ENCODE measurements at regions not wholly inside any gene's neighbourhood (a gene's known extent, or its start where the extent isn't known, plus 50 kb on each side); places are given as distances from the start of the nearest gene placed in this dataset.

DNA sequence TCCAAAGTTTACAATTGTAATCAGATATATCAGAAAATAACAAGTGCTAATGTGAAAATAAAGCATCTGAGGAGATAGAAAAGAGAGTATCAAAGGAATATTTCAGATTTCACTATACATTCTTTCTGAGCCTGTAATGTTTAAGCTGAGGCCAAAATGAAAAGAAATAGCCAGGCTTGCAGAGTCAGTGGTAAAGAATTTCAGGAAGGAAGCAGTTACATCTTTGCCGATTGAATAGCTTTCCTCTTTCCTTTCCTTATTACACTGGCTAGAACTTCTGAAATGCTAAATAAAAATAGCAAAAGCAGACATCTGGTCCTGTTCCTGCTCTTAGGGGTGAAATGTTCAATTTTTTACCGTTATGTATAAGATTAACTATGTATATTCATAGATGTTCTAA is 1441.6 kb upstream of the PCDH7 start:
- CTCF ChIA-PET, result no interaction called here
- Mint-ChIP-seq H3K27me3 (ENCODE audit: low read depth) (no peaks in the 10 kb centered on the region), H3K36me3 (ENCODE audit: low read depth) (no peaks in the 10 kb centered on the region), H3K9me3 (ENCODE audit: insufficient read depth) (peaks cover 3% of the 10 kb centered on the region), H3K4me1 (ENCODE audit: low read depth) (no peaks in the 10 kb centered on the region), H3K4me3 (no peak overlapping the region), H3K27ac (no peak overlapping the region)
- POLR2A ChIA-PET, result no interaction called here
- ATAC-seq, result no peak
- DNase-seq, result no peak

DNA sequence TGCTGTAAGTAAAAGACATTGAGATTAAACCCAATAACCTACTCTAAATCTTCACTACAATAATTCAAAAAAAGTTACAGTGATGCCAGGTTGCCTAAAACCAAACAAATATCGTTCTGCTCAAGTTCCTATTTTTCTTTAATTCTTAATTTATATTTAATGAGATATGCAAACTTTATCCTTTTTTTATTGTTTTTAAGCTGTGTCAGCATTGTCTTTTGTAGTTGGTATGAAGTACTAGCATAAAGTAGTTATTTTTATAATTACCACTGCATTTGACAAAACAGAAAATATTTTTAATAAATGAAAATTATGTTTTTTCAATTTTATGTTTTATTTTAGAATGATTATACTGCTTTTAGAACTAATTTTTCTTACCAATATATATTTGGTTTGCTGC is 1431.1 kb upstream of the PCDH7 start:
- Mint-ChIP-seq H3K4me3 (no peak overlapping the region), H3K9me3 (ENCODE audit: insufficient read depth) (peaks cover 23% of the 10 kb centered on the region), H3K27me3 (ENCODE audit: low read depth) (no peaks in the 10 kb centered on the region), H3K4me1 (ENCODE audit: low read depth) (no peaks in the 10 kb centered on the region), H3K36me3 (ENCODE audit: low read depth) (no peaks in the 10 kb centered on the region), H3K27ac (no peak overlapping the region)
- ATAC-seq (no peak), DNase-seq (no peak)
- CTCF ChIA-PET, result no interaction called here
- POLR2A ChIA-PET, result no interaction called here

DNA sequence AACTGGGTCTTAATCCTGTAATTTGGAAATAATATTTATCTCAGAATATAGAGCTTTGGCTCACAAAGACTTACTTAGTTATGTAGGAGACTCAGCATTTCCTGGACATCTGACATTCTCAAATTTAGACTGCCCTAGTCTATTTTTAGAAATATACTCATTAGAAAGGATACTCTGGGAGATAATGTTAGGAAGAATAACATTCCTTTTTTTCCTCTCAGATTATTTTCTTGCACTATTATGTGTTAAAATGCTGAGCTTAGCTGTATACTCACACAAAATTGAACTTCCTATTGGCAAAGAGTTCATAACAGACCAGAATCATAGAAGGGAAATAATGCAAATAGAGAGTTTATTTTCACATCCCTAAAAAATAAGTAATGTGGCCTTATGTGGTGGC is 1424.9 kb upstream of the PCDH7 start:
- DNase-seq, result no peak
- Mint-ChIP-seq H3K27ac (no peak overlapping the region), H3K9me3 (ENCODE audit: insufficient read depth) (peaks cover 10% of the 10 kb centered on the region), H3K4me1 (ENCODE audit: low read depth) (no peaks in the 10 kb centered on the region), H3K27me3 (ENCODE audit: low read depth) (no peaks in the 10 kb centered on the region), H3K36me3 (ENCODE audit: low read depth) (no peaks in the 10 kb centered on the region), H3K4me3 (no peak overlapping the region)
- ChIA-PET POLR2A (no interaction called here), CTCF (no interaction called here)
- no peak for ATAC-seq

DNA sequence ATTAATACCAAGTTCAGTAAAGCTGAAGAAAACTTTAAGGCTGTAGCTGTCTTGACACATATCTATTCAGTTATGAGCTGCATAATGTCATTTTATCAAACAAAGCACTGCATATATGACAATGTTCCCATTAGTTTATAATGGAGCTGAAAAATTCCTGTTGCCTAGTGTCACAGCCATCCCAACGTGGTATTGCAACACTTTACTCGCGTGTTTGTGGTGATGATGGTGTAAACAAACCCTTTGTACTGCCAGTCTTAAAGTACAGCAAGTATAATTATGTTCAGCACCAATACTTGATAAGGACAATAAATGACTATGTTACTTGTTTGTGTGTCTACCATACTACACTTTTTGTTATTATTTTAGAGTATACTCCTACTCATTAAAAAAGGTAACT is 1415.6 kb upstream of the PCDH7 start:
- Mint-ChIP-seq H3K27me3 (ENCODE audit: low read depth) (no peaks in the 10 kb centered on the region), H3K9me3 (ENCODE audit: insufficient read depth) (peaks cover 11% of the 10 kb centered on the region), H3K27ac (no peak overlapping the region), H3K4me1 (ENCODE audit: low read depth) (no peaks in the 10 kb centered on the region), H3K36me3 (ENCODE audit: low read depth) (no peaks in the 10 kb centered on the region), H3K4me3 (no peak overlapping the region)
- DNase-seq, result no peak
- ChIA-PET CTCF (no interaction called here), POLR2A (no interaction called here)
- ATAC-seq, result no peak

DNA sequence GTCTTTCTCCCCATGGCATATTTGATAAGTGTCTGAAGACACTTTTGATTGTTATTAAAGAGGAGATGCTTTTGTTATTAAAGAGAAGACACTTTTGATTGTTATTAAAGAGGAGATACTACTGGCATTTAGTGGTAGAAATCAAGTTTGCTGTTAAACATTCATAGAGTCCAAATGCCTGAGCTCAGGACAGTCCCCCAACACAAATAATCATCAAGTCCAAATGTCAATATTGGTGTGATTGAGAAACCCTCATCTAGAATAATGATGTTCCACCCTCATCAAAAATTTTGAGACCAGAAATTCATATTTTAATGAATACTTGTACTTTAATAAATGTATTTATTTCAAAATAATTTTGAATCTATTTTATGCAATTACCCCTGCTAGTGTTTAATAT is 1412.9 kb upstream of the PCDH7 start:
- CTCF ChIA-PET, result no interaction called here
- POLR2A ChIA-PET, result no interaction called here
- H3K4me3 Mint-ChIP-seq, result no peak overlapping the region
- no peak overlapping the region for H3K27ac Mint-ChIP-seq
- no peaks in the 10 kb centered on the region for H3K4me1 Mint-ChIP-seq (ENCODE audit: low read depth)
- peaks cover 6% of the 10 kb centered on the region for H3K9me3 Mint-ChIP-seq (ENCODE audit: insufficient read depth)
- DNase-seq (no peak), ATAC-seq (no peak)
- no peaks in the 10 kb centered on the region for H3K36me3 Mint-ChIP-seq (ENCODE audit: low read depth)
- H3K27me3 Mint-ChIP-seq (ENCODE audit: low read depth), result no peaks in the 10 kb centered on the region

DNA sequence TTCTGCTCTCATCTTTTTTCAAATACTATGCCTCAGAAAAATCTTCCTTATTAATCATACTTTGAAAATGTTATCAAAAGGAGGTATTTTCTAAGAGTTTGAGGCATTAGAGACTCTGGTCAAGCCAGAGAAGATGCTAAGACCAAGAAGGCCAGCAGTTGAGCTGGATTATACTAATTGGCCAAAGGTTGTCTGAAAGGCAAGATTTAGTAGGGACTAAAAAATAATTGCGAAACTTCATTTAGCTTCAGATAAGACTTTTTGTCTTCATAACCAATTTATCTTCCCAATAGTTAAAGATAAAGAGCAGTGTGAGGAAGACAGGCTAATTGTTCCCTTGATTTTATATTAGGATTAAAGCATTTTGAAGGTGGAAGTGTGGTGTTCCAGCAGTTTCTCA is 1412.4 kb upstream of the PCDH7 start:
- DNase-seq (no peak), ATAC-seq (no peak)
- Mint-ChIP-seq H3K27ac (no peak overlapping the region), H3K9me3 (ENCODE audit: insufficient read depth) (peaks cover under 1% of the 10 kb centered on the region), H3K36me3 (ENCODE audit: low read depth) (no peaks in the 10 kb centered on the region), H3K4me3 (no peak overlapping the region), H3K4me1 (ENCODE audit: low read depth) (no peaks in the 10 kb centered on the region), H3K27me3 (ENCODE audit: low read depth) (no peaks in the 10 kb centered on the region)
- ChIA-PET CTCF (no interaction called here), POLR2A (no interaction called here)

DNA sequence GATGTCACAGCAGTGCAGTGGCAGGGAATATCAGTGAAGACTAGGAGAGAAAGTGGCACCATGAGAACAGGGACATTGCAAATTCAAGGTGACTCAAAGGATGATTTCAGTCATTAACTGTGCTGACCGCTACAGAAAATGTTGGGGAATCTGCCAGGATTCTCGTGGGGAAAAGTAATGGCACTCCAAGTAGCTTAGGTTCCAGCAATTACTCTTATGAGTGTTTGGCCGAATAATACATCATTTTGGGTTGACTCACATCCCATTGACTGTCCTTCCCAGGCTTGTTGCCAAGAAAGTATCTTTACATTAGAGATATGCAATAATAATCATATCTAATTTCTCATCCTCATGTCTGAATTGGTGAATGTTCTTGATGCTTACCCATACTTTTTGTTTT is 1411.1 kb upstream of the PCDH7 start:
- Mint-ChIP-seq H3K9me3 (ENCODE audit: insufficient read depth) (peaks cover under 1% of the 10 kb centered on the region), H3K4me3 (no peak overlapping the region), H3K36me3 (ENCODE audit: low read depth) (no peaks in the 10 kb centered on the region), H3K27me3 (ENCODE audit: low read depth) (no peaks in the 10 kb centered on the region), H3K27ac (no peak overlapping the region), H3K4me1 (ENCODE audit: low read depth) (no peaks in the 10 kb centered on the region)
- ATAC-seq (no peak), DNase-seq (no peak)
- CTCF ChIA-PET, result no interaction called here
- POLR2A ChIA-PET, result no interaction called here

DNA sequence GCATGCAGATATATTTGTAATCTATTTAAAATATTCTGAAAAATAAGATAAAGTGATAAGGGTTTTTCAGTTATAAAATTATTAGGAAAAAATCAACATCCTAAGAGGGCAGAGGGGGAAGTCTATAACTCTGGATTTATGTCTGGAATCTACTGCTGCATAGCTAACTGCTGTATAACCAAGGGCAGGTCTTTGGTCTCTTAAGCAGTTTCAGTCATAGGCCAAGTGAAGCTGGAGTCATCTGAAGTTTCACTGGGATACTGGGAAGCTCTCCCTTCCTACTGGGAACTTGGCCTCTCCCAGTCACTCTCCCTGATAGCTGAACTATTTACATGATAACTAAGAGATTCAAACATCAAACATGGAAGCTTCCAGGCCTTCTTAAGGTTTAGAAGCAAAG is 1409.9 kb upstream of the PCDH7 start:
- ChIA-PET POLR2A (no interaction called here), CTCF (no interaction called here)
- no peaks in the 10 kb centered on the region for H3K4me1 Mint-ChIP-seq (ENCODE audit: low read depth)
- no peaks in the 10 kb centered on the region for H3K36me3 Mint-ChIP-seq (ENCODE audit: low read depth)
- no peak overlapping the region for H3K27ac Mint-ChIP-seq
- DNase-seq, result no peak
- no peaks in the 10 kb centered on the region for H3K27me3 Mint-ChIP-seq (ENCODE audit: low read depth)
- peaks cover 5% of the 10 kb centered on the region for H3K9me3 Mint-ChIP-seq (ENCODE audit: insufficient read depth)
- no peak overlapping the region for H3K4me3 Mint-ChIP-seq
- no peak for ATAC-seq

DNA sequence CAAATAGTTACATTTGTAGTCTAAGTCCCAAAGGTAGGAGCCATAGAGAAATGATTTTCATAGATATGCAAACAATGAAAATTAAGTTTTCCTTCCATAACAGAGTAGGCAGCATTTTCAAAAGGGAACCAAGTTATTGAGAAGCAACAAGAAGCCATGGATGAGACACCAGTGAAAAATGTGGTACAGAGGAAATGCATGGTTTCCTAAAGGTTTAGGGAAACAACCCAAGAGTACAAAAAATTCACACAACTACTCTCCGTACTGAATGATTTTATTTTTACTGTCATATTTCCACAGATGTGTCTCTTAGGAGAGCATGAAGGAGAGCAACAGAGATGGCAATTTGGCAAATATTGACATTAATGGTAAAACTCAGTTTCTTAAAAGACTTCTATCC is 1408.9 kb upstream of the PCDH7 start:
- Mint-ChIP-seq H3K4me1 (ENCODE audit: low read depth) (no peaks in the 10 kb centered on the region), H3K27ac (no peak overlapping the region), H3K36me3 (ENCODE audit: low read depth) (no peaks in the 10 kb centered on the region), H3K27me3 (ENCODE audit: low read depth) (no peaks in the 10 kb centered on the region), H3K9me3 (ENCODE audit: insufficient read depth) (peaks cover 5% of the 10 kb centered on the region), H3K4me3 (no peak overlapping the region)
- DNase-seq (no peak), ATAC-seq (no peak)
- ChIA-PET POLR2A (no interaction called here), CTCF (no interaction called here)

DNA sequence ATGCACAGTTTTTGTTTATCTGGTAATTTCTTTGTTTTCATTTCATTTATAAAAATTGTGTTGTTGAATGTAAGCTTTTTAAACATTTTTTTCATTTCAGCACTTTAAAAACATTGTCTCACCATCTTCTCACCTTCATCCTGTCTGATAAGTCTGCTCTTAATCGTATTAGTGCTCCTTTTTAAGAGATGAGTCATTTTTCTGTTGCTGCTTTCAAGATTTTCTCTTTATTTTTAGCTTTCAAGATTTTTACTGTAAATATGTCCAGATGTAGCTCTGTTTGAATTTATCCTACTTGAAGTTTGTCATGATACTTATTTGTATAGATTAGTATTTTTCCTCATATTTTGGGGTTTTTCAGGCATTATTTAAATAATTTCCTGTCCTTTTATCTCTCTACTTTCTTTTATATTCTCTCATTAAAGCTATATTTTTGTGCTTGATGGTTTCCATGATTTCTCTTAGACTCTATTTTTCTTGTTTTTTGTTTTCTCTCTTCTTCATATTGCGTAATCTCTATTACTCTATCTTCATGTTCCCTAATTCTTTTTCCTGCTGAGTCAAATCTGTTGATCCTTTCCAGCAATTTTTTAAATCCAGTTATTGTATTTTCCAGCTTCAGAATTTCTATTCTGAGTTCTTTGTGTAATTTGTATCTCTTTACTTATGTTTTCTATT is 1400.4 kb upstream of the PCDH7 start:
- Mint-ChIP-seq H3K36me3 (ENCODE audit: low read depth) (no peaks in the 10 kb centered on the region), H3K27me3 (ENCODE audit: low read depth) (no peaks in the 10 kb centered on the region), H3K9me3 (ENCODE audit: insufficient read depth) (peaks cover 12% of the 10 kb centered on the region), H3K27ac (no peak overlapping the region), H3K4me1 (ENCODE audit: low read depth) (no peaks in the 10 kb centered on the region), H3K4me3 (no peak overlapping the region)
- ChIA-PET CTCF (no interaction called here), POLR2A (no interaction called here)
- ATAC-seq (no peak), DNase-seq (no peak)

DNA sequence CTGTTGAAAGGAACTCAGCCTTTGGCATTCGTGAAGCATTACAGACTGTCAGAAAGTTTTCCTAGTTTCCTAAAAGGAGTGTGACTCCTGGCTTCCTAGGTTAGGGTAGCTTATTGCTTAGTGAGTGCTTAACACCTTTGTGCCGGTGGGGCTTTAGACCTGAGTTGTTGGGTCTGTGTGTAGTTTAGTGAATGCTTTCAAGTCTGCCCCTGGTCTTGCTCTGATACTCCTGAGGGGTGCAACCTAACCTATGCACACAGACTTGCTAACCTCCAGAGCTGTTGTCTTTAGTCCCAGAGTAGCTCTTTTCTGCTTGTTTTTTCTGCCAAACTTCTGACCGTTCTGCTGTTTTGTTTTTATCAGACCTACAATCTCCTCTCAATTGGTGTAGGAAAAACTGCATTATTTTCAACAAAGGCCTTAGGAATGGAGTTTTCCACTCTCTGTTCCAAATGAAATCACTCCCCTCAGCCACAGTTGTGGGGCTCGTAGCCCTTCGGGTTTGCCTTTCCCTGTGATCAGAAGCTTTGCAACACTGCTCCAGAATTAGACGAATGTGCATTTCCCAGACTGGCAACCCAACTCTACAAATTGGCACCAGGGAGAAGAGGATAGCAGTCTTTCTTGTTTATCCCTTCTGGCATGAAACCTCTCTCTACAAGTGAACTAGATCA is 1399.1 kb upstream of the PCDH7 start:
- no peak overlapping the region for H3K27ac Mint-ChIP-seq
- ATAC-seq, result no peak
- ChIA-PET CTCF (no interaction called here), POLR2A (no interaction called here)
- H3K9me3 Mint-ChIP-seq (ENCODE audit: insufficient read depth), result peaks cover 12% of the 10 kb centered on the region
- H3K4me3 Mint-ChIP-seq, result no peak overlapping the region
- no peaks in the 10 kb centered on the region for H3K4me1 Mint-ChIP-seq (ENCODE audit: low read depth)
- H3K36me3 Mint-ChIP-seq (ENCODE audit: low read depth), result no peaks in the 10 kb centered on the region
- no peaks in the 10 kb centered on the region for H3K27me3 Mint-ChIP-seq (ENCODE audit: low read depth)
- DNase-seq, result no peak

DNA sequence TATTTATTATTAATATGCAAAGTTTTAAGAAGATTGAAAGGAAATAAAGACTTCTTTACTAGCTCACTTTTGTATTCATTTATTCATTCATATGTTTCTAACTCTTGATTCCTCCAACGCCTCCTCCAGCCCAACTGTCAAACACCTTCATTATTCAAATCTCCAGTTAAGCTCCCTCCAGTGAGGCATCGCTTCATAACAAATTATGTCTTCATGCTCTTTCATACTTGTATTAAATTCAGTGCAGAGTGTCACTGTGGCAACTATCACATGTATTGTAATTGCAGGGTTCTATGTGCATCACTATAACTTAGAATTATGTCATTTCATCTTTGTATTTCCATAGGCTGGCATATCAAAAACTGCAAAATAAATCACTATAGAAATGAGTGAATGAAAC is 1394.2 kb upstream of the PCDH7 start:
- DNase-seq (no peak), ATAC-seq (no peak)
- ChIA-PET POLR2A (no interaction called here), CTCF (no interaction called here)
- no peak overlapping the region for H3K27ac Mint-ChIP-seq
- H3K9me3 Mint-ChIP-seq (ENCODE audit: insufficient read depth), result peaks cover 6% of the 10 kb centered on the region
- H3K27me3 Mint-ChIP-seq (ENCODE audit: low read depth), result no peaks in the 10 kb centered on the region
- H3K4me1 Mint-ChIP-seq (ENCODE audit: low read depth), result no peaks in the 10 kb centered on the region
- H3K36me3 Mint-ChIP-seq (ENCODE audit: low read depth), result no peaks in the 10 kb centered on the region
- no peak overlapping the region for H3K4me3 Mint-ChIP-seq

DNA sequence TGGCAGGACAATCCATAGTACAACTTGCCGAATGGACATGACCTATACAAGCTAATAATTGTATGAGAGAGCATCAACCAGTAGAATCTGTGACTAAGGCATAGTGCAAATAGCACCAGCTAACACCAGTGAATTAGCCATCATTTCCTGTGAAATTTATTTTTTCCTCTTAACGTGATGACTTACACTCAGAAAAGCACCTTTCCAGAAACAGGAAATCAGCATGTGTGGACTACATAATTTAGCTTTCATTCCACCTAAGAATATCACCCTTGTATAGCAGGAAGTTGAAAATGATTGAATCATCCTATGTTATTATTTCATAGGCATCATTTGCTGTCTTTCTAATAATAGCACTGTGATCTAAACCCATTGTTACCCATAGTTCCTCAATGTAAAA is 1393.4 kb upstream of the PCDH7 start:
- ChIA-PET POLR2A (no interaction called here), CTCF (no interaction called here)
- DNase-seq (no peak), ATAC-seq (no peak)
- Mint-ChIP-seq H3K36me3 (ENCODE audit: low read depth) (no peaks in the 10 kb centered on the region), H3K27ac (no peak overlapping the region), H3K4me3 (no peak overlapping the region), H3K27me3 (ENCODE audit: low read depth) (no peaks in the 10 kb centered on the region), H3K9me3 (ENCODE audit: insufficient read depth) (peaks cover 10% of the 10 kb centered on the region), H3K4me1 (ENCODE audit: low read depth) (no peaks in the 10 kb centered on the region)

Data from activated CD8-positive, alpha-beta T cell treated with anti-CD3 and anti-CD28 coated beads, Interleukin-2, amount 10 ng/mL, durations not matched to agents 7 days and 5 days (primary cell).